B cell (primary cell): ENCODE measurements at regions not wholly inside any gene's neighbourhood (a gene's known extent, or its start where the extent isn't known, plus 50 kb on each side); places are given as distances from the start of the nearest gene placed in this dataset.

ENCODE experiments used
- ATAC-seq: fragments of 200-7000 bp; cut with Tn5 transposase; one replicate; pipeline ENCODE4 v1.10.0; 2021; ENCODE audit warnings: low read depth, mild to moderate bottlenecking, moderate number of reproducible peaks, moderate library complexity
- CTCF ChIA-PET: fragments of 350-600 bp; sonication (Branson Sonifier 250); formaldehyde crosslinking; loops from one replicate; lab custom pipeline; 2021; ENCODE audit warnings: antibody characterized with exemption, inconsistent platforms; lab: Charles Lee
- POLR2A ChIA-PET: fragments of 350-600 bp; sonication (Branson Sonifier 250); formaldehyde crosslinking; loops from one replicate; lab custom pipeline; 2021; ENCODE audit warnings: antibody characterized with exemption; lab: Charles Lee
- DNase-seq: peaks from one replicate; pipeline ENCODE4 v3.0.0; 2013
- H2AFZ ChIP-seq: 2 replicates; pipeline ENCODE4 v1.6.1; 2012; ENCODE audit warnings: mild to moderate bottlenecking, low read depth, low read length; ENCODE audit not compliant: insufficient read depth, poor library complexity, severe bottlenecking
- H3K27ac ChIP-seq, 2 donors: 1 replicate in 1 of 2; 2 replicates in 1 of 2; pipeline ENCODE4 v1.5.1; 2012 to 2013; ENCODE audit warnings: low read length in 2 of 2, mild to moderate bottlenecking in 2 of 2, moderate library complexity in 1 of 2
- H3K27me3 ChIP-seq, 4 experiments: fragments of 200-600 bp in 1 of 4; sonication (generic) in 1 of 4; replicated peaks in 1 of 4; 1 replicate in 2 of 4; 2 replicates in 2 of 4; pipeline versions ENCODE4 v1.6.1 to v1.7.0; 2013 to 2016; ENCODE audit warnings: low read length in 3 of 4, mild to moderate bottlenecking in 2 of 4, mixed read lengths in 1 of 4, moderate library complexity in 1 of 4; ENCODE audit not compliant: insufficient read depth in 4 of 4, control insufficient read depth in 3 of 4; ENCODE audit errors: control extremely low read depth in 1 of 4
- H3K36me3 ChIP-seq, 2 experiments: replicated peaks in 1 of 2; 1 replicate in 1 of 2; 2 replicates in 1 of 2; pipeline versions ENCODE4 v1.6.1 to v1.7.1; 2013; ENCODE audit warnings: low read length in 1 of 2; ENCODE audit not compliant: insufficient read depth in 2 of 2, control insufficient read depth in 1 of 2; ENCODE audit errors: control extremely low read depth in 1 of 2, extremely low read depth in 1 of 2
- H3K4me1 ChIP-seq, 2 donors: fragments of 200-600 bp in 1 of 2; sonication (generic) in 1 of 2; 1 replicate in 1 of 2; 2 replicates in 1 of 2; pipeline versions ENCODE4 v1.5.1 to v1.6.1; 2013 to 2017; ENCODE audit warnings: low read length in 2 of 2; ENCODE audit not compliant: control insufficient read depth in 2 of 2, insufficient read depth in 2 of 2
- H3K4me2 ChIP-seq: replicated peaks from 2 replicates; pipeline ENCODE3; 2012; ENCODE audit warnings: mild to moderate bottlenecking, low read depth, low read length; ENCODE audit not compliant: poor library complexity, severe bottlenecking
- H3K4me3 ChIP-seq, 5 experiments: fragments of 200-600 bp in 1 of 5; sonication (generic) in 1 of 5; 1 replicate in 3 of 5; 2 replicates in 2 of 5; pipeline versions ENCODE4 v1.5.1 to v1.7.0; 2011 to 2016; ENCODE audit warnings: low read length in 4 of 5, mild to moderate bottlenecking in 4 of 5, low read depth in 2 of 5, control low read depth in 1 of 5, moderate library complexity in 1 of 5; ENCODE audit not compliant: insufficient read depth in 1 of 5; ENCODE audit errors: control extremely low read depth in 1 of 5, extremely low read depth in 1 of 5
- H3K79me2 ChIP-seq: fragments of 200-600 bp; sonication (generic); one replicate; pipeline ENCODE4 v1.6.0; 2016; ENCODE audit warnings: low read length; ENCODE audit not compliant: control insufficient read depth, insufficient read depth
- H3K9ac ChIP-seq: fragments of 200-600 bp; sonication (generic); 2 replicates; pipeline ENCODE4 v1.6.1; 2017; ENCODE audit warnings: mild to moderate bottlenecking, low read length, moderate library complexity
- H3K9me3 ChIP-seq, 3 donors: one replicate each; pipeline versions ENCODE4 v1.6.1 to v1.7.1; 2013; ENCODE audit warnings: low read length in 2 of 3; ENCODE audit not compliant: control insufficient read depth in 2 of 3, insufficient read depth in 1 of 3; ENCODE audit errors: control extremely low read depth in 1 of 3
- H4K20me1 ChIP-seq: 2 replicates; pipeline ENCODE4 v1.6.0; 2012; ENCODE audit warnings: mild to moderate bottlenecking, low read length; ENCODE audit not compliant: insufficient read depth, control insufficient read depth, poor library complexity, severe bottlenecking
- H3K27ac Mint-ChIP-seq: one replicate; pipeline ENCODE4 v1.8.0; 2021; ENCODE audit warnings: mixed read lengths
- H3K27me3 Mint-ChIP-seq: one replicate; pipeline ENCODE4 v1.8.0; 2021; ENCODE audit warnings: mixed read lengths
- H3K4me1 Mint-ChIP-seq: one replicate; pipeline ENCODE4 v1.8.0; 2021; ENCODE audit warnings: mixed read lengths
- H3K4me3 Mint-ChIP-seq: one replicate; pipeline ENCODE4 v1.8.0; 2021; ENCODE audit warnings: mixed read lengths
- H3K9me3 Mint-ChIP-seq: one replicate; pipeline ENCODE4 v1.8.0; 2022; ENCODE audit warnings: mixed read lengths; ENCODE audit not compliant: insufficient read depth
- EZH2 ChIP-seq: IDR thresholded peaks from 2 replicates; pipeline ENCODE4 v1.6.1; 2012; ENCODE audit warnings: borderline replicate concordance, low read depth, mild to moderate bottlenecking, moderate library complexity, low read length; ENCODE audit not compliant: insufficient read depth, poor library complexity, severe bottlenecking
- WGBS: methylation state at CpG from one replicate; pipeline ENCODE4 v1.1.5; 2013; ENCODE audit warnings: missing lambda C conversion rate; ENCODE audit not compliant: insufficient coverage; 5-methylcytosine and 5-hydroxymethylcytosine counted together
- intact Hi-C: fragments of 100-400 bp; cut with micrococcal nuclease; formaldehyde crosslinking; loops from one replicate; pipeline ENCODE4 v1.10.0; 2022
- TF ChIP-seq, protein P1 (sequence below): fragments of 200-600 bp; IDR thresholded peaks from one replicate; pipeline ENCODE4 v1.8.0; 2022; ENCODE audit warnings: antibody characterized with exemption, mild to moderate bottlenecking

DNA sequence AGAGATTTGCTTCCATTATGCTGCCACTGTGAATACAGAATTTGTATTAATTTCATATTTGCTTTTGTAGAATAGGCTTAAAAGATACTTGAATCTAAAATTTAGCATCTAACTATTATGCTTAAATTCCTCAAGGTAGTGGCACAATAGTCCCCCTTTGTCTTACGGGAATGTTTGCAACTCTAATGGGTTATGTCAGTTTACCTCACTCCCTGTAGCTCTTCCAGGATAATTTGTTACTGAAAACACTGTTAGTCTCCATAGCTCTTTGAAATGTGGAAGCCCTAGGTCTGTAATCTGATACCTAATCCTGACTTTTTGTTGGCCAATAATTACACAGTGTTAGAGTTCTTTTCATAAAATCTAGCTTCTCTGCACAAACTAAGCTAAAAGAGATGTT, 433.4 kb downstream of the PYDC2 start:
- WGBS, result no CpG with 5 or more reads among the region's 1 CpG
- ATAC-seq (no peak), DNase-seq (no peak)
- Mint-ChIP-seq H3K27me3 (no peaks in the 10 kb centered on the region), H3K4me1 (no peaks in the 10 kb centered on the region), H3K4me3 (no peak overlapping the region), H3K9me3 (no peaks in the 10 kb centered on the region), H3K27ac (no peak overlapping the region)
- Histone ChIP-seq H2AFZ (no peak overlapping the region), H3K4me1 (no peaks in the 10 kb centered on the region), H3K9ac (no peak overlapping the region), H4K20me1 (no peaks in the 10 kb centered on the region), H3K79me2 (no peaks in the 10 kb centered on the region), H3K9me3 (no peaks in the 10 kb centered on the region), H3K36me3 (no peaks in the 10 kb centered on the region), H3K4me3 (no peak overlapping the region), H3K4me2 (no peak overlapping the region), H3K27me3 (no peaks in the 10 kb centered on the region), H3K27ac (no peak overlapping the region)
- intact Hi-C loops, result no loop called here
- ChIA-PET POLR2A (no interaction called here), CTCF (no interaction called here)
- TF ChIP-seq, protein P1, sequence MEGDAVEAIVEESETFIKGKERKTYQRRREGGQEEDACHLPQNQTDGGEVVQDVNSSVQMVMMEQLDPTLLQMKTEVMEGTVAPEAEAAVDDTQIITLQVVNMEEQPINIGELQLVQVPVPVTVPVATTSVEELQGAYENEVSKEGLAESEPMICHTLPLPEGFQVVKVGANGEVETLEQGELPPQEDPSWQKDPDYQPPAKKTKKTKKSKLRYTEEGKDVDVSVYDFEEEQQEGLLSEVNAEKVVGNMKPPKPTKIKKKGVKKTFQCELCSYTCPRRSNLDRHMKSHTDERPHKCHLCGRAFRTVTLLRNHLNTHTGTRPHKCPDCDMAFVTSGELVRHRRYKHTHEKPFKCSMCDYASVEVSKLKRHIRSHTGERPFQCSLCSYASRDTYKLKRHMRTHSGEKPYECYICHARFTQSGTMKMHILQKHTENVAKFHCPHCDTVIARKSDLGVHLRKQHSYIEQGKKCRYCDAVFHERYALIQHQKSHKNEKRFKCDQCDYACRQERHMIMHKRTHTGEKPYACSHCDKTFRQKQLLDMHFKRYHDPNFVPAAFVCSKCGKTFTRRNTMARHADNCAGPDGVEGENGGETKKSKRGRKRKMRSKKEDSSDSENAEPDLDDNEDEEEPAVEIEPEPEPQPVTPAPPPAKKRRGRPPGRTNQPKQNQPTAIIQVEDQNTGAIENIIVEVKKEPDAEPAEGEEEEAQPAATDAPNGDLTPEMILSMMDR, result no peak
- no peak for TF ChIP-seq EZH2

DNA sequence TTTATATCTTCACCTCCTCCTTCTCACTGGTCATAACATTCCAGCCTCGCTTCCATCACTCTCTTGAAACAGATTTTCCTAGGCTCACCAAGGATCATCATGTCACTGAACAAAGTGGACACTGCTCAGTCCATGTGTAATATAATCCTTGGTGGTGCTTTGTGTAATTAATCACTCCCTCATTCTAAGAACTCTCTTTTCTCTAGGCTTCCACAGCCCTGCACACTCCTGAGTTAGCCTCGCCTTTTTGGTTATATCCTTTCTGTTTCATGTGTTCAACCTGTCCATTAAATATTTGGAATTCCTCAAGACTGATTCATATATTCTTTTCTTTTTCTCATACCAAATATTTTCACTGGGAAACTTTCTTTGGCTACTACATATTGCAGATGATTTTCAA, 440.8 kb downstream of the PYDC2 start:
- ATAC-seq (no peak), DNase-seq (no peak)
- no peak overlapping the region for H3K27ac ChIP-seq
- H3K27me3 ChIP-seq, result no peaks in the 10 kb centered on the region
- no peaks in the 10 kb centered on the region for H3K4me1 ChIP-seq
- H4K20me1 ChIP-seq, result no peaks in the 10 kb centered on the region
- Mint-ChIP-seq H3K4me3 (no peak overlapping the region), H3K9me3 (no peaks in the 10 kb centered on the region), H3K4me1 (no peaks in the 10 kb centered on the region), H3K27ac (no peak overlapping the region), H3K27me3 (no peaks in the 10 kb centered on the region)
- H3K4me2 ChIP-seq, result no peak overlapping the region
- ChIA-PET CTCF (no interaction called here), POLR2A (no interaction called here)
- TF ChIP-seq, protein P1, result no peak
- no peak for TF ChIP-seq EZH2
- no peaks in the 10 kb centered on the region for H3K36me3 ChIP-seq
- intact Hi-C loops, result no loop called here
- no peaks in the 10 kb centered on the region for H3K9me3 ChIP-seq
- H3K4me3 ChIP-seq, result no peak overlapping the region
- no peaks in the 10 kb centered on the region for H3K79me2 ChIP-seq
- no peak overlapping the region for H2AFZ ChIP-seq
- no peak overlapping the region for H3K9ac ChIP-seq
- WGBS, result 75% methylated on average over 1 of the region's 2 CpGs
